Activated CD4-positive, alpha-beta T cell treated with anti-CD3 and anti-CD28 coated beads, Interleukin-2, Interleukin-6, amounts not matched to agents 100 ng/mL and 50 ng/mL, durations not matched to agents 16 hours and 8 hours (primary cell): ENCODE measurements at regions not wholly inside any gene's neighbourhood (a gene's known extent, or its start where the extent isn't known, plus 50 kb on each side); places are given as distances from the start of the nearest gene placed in this dataset.

Source experiments
- DNase-seq: peaks from one replicate; pipeline ENCODE4 v3.0.0-alpha.2; 2020

DNA sequence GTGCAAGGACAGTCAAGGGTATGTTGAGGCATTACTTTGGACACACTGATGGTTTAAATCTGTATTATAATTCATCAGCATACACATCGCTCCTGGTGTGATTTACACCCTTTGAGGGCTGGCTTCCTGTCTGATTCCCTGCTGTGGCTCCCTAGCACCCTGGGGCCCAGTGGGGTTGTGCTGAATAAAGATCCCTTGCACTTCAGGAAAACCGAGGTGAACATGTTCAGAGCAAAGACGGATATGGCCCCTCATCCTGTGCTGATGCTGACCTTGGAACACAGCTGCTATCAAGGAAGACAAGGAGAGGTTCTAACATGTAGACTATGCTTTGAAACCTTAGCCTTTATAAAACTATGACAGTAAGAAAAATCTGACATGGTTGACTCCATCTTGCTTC lies 84.6 kb upstream of the UNC5B start:
- DNase-seq = no peak

DNA sequence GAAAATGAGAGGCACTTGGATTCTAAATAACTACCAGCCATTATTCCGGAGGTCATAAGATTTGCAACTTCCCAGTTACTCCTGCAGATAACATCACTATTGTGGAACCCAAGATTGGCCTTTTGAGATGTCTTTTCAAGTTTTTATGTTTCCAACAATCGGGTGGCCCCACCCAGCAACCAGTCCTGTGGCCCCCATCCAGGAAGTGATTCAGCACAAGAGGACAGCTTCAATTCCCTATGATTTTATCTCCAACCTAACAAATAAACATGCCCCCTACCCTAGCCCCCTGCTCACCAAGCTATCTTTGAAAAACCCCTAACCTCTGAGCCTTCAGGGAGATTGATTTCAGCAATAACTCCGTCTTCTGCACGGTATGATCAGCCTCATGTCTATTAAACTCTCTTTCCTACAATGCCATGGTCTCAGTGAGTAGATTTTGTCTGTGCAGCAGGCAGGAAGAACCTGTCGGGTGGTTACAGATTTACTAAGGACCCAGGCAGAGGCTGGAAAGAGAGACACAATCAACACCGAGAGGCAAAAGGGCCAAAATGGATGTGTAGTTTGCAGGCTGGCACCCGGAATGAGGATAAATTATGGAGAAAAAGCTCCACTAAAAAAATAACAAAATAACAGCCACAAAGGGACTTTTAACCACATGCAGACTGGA lies 83.9 kb upstream of the UNC5B start:
- no peak for DNase-seq

DNA sequence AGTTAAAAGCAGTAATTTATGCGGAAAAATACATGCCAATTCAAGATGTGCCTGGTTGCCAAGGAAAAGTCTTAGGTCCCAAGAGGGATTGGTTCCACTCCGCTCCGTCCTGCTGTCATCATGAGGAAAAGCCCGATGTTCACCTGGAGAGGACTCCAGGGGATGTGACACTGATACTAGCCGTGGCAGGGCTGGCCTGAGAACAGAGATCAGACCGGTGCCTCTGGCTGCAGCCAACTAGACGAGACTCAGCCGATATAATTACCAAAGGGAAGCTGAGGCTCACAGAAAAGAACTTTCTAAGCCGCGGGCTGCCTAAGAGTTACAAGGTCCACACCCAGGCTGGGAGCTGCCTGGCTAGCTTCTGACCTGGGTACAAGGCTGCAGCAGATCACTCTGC lies 81.3 kb upstream of the UNC5B start:
- no peak for DNase-seq

DNA sequence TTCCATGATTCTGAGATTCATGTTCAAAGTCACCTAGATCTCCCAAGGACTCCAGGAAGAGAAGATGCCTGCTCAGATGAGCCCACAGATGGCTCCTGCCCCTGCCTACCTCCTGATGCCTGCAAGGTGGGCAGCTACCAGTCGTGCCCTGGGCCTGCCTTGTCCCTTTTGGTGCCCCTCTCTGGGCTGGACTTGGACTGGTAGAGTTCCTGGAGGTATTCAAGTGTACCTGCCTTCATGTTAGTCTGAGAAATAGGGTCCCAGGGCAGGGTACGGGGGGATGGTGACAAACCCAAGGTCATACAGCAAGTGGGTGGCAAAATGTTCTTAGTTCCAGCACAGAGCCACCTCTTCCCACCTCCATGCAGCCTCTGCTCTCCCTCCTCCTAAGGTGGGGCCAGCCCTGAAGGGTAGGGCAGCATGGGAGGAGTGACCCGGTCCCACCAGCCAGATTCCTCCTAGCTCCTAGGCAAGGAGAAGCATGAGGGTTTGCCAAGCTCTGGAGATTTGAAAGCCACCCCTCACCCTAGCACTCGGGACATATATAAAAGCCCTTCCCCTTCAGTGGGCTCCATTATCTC lies 80.8 kb upstream of the UNC5B start:
- no peak for DNase-seq

DNA sequence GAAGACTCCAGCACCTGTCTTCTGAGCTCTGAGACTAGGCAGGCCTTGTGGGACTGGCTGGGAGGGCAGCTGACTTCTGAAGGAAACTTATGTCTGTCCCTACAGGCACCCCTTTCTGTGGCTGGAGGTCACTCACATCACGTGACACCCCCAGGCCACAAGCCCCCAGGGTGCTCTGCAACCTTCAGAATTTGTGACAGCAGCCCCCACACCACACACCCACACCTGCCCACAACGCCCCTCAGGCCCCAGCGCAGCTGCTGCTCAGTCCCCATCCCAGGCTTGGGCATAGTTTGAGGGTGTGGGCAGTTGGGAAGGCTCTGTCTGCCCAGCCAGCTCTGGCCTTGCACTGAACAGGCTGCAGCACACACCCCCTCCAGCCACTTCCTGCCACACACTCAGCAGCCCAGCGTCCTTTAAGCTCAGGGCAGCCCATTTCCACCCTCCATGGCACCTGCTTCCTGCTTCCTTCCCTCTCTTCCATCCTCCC lies 80.0 kb upstream of the UNC5B start:
- DNase-seq = no peak

DNA sequence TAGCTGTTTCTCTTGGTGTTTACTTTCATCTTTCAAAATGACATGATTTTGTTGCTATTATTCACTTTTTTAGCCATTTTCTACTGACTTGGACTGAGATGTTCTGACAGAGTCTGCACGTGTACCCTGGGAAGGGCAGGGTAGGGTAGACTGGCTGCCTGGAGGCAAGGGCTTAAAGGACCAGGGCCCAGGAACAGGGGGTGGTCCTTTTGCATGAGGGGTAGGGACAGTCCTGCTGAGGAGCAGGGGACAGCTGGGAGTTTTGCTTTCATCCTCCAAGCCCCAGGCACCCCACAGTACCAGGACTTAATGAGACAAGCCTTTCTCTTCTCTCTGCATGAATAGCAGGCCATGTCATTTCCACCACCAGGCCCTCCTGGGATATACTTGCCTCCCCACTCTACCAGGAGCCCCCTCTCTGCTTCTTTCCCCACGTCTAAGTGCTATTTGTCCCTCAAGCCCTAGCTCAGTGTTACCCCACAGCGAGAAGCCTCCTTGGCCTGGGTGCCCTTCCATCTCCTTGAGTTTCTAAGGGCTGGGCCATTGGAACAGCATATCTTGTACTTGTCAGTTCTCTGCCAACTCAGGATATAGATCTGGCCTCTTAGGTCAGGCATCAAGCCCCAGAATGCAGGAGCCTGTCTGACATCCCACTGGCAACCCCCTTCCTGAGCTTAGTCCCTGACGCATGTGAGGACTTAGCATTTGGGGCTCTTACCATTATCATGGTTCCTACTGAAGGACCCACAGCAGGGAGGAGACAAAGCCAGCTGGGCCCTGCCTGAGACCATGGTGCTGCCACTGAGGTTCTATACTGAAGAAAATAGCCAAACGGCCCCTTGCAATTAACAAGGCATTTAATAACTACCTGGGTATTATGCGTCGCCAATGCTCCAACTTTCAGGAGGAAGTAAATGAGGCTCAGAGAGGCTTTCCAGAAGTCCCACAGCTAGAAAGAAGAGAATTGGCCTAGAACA lies 78.4 kb upstream of the UNC5B start:
- no peak for DNase-seq

DNA sequence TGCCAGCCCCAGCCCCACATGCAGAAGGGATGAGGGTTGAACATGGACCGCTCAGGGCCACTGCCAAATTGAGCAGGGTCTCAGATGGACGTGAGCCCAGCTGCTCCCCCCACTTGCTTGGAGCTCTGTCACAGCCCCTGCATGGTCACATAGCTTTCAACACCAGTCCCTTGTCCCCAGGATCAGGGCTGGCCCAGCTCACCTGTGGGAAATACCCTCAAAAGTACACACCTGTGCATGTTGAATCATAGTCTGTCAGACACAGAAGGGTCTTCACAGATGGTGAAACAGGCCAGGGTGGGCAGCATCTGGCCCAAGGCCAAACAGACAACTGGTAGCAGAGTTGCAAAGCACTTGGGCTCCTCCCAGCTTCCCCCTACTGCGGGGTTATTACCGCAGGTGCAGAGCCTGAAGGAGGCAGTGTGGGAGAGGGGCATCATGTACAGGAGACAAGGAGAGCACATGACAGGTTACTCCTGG lies 77.6 kb upstream of the UNC5B start:
- DNase-seq = no peak

DNA sequence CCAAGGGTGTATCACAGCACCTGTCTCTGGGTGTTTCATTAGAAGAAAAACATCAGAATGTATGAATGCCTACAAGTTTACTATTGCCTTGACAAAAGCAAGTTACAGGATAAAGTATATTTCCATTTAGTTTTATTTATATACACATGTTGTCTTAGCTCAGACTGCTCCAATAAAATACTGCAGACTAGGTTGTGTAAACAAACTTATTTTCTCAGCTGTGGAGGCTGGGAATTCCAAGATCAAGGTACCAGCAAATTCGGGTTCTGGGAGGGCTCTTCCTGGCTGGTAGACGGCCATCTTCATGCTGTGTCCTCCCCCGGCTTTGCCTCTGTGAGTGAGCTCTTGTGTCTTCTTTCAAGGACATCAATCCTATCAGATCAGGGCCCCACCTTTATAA lies 77.1 kb upstream of the UNC5B start:
- no peak for DNase-seq

DNA sequence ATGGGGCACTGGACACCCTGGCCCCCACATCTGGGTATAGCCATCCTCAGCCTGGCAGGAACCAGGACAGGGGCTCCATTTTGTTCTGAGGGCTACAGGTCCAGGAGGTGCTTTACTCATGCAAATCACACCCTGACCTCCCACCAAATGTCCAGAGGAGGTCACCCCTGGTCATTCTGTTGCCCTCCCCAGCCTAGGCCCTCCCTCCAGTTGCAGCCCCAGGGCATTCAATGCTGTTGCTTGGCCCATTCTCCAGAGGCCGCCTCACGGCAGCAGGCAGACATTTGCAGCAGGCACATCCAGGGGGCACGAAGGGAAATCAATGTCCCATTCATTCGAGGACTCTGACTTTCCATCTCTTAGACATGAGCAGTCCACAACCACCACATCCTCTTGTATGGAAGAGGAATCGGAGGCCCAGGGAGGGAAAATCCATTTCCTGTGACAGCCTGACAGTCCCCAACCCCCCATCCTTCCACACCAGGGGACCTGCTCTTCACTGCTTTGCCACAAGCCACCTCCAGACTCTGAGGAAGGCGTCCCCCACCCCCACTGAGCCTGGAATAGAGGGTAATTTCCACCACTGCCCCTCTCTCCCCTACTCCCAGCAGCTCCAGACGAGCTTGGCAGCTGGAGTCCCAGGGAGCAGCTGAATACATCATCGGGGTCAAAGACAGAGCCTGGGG lies 76.2 kb upstream of the UNC5B start:
- DNase-seq = no peak

DNA sequence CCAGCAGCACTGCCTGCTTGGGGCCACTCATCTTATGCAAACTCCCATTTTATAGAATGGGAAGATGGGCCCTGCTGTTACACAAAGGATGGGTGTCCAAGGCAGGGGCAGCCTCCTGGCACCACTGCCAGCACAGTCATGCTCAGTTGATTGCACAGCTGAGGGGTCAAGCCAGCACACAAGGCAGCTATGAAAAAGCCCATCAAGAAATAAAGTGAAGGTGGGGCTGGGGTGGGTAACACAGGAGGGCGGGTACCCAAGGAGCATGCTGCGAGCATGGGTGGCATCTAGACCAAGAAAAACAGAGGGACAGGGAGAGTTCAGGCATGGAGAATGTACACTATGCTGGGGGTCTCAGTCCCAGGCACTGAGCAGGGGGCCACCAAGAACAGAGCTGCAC lies 74.7 kb upstream of the UNC5B start:
- DNase-seq = no peak

DNA sequence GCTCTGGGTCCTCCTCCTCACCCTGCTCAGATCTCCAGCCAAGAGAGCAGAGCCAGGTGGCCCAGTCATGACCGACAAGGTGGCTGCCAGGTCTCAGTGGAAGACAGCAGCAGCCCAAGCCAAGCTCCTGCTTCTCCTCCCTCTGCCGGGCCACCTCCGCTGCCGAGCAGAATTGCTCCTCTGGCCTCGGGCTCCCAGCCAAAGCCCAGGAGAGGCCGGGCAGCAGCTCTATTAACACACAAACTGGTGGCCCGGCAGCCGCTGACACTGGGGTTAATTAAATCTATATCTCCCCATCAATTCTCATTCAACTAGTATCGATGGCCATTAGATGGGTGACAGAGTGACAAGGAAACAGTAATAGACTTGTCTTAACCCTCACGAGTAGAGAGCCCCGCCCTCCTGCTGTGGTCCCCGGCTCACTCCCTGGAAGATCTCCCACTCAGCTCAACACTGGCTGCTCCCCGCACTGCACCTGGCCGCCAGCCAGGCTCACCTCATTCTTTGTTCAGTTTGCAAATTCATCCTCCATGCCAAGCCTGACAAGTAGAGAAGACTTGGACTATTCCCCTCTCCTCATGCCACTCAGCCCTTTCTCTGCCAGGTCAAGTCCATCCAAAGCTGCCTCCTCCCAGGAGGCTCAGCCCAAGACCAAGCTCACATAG lies 74.1 kb upstream of the UNC5B start:
- DNase-seq = no peak

DNA sequence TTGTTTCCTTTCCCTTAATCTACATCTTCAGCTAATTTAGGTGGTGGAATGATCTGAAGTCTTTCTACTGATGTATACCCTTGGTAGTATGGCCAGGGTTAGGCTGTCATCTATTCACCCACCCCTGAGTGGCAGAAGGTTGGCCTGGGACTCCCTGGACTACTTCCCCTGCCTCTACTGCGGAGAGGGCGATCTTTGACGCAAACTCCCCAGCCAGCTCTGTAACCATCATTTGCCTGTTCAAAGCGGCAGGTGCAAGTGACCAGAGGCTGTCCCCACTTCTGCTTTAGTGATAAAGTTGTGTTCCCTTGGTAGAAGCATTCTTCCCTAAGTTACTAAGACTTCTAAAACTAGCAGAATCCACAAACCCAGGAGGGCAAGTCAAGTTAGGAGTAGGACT lies 70.8 kb upstream of the UNC5B start:
- DNase-seq = no peak

DNA sequence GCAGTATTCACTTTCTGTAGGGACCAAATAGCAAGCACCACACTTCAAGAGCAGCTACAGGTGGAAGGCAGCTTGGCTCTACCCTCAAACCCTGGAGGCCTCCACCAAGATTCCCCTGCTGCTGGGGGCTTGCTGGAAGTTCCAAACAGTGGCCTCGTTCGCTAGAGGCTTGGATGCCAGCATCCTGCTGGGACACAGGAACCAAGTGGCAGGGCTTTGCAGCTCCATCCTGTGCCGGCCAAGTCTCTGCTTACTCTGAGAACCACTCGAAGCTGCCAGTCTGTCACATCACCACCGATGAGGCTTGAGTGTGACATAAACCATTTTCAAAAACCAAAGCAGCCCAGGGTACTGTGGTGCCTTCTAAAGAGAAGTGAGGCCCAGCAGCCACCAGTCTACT lies 69.2 kb upstream of the UNC5B start:
- DNase-seq = no peak

DNA sequence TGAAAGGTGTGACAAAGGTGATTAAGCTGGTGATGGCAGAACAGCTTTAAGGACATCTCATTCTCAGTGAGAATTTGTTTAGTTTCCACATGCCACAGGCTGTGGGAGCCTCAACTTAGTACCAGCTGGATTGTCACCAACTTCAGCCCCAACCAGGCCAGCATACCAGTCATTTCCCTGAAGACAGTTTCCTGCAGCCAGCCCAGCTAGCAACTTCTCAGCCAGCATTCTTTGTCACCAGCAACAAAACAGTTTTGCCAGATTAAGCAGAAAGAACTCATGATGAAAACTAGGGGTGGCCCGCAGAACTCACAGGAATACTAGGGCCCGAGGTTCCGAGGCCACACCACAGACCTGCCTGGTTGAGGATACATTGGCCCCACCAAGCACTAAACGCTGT lies 68.8 kb upstream of the UNC5B start:
- DNase-seq = no peak

DNA sequence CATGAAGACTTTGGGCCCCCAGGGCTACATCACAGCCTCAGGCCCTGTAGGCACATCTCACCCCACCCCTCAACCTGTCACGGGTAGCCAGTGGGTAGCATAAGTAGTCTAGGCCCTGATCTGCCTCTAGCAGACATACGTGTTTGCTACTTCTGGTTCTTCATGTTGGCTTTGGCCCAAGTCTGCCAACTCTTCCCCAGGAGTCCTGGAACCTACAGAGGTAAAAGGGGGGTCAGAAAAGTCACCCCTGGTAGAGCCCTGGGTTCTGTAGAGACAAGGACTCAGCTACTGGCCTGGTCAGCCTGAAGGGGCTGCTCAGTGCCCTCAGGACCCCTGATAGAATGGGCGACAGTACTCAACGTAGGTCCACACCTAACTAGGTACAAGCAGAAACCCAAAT lies 67.5 kb upstream of the UNC5B start:
- DNase-seq = no peak

DNA sequence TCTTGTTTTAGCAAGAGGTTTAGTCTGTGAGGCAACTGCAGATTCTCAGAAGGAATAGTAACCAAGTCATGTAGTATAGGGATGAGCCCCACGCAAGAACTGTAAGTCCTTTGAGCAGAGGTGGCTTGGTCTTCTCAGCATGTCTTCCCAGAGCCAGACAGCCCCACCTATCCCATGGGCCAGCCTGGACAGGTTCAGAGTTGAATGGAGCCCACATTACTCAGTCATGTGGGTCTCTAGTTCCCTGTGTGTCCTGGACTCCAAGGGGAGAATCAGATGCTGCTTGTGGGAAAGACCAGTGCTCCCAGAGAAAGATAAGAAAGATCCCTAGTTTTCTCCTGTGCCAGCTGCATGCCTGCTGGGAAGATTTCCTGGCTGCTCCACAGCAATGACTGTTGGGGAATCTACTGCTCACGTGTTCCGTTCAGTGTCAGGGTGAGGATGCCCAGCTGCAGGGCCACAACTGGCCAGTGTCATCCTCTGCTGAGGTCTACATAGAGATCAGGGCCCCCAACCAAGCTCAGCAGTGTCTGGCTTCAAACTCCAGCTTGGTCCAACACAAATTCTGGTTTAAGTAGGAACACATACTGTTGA lies 66.9 kb upstream of the UNC5B start:
- no peak for DNase-seq

DNA sequence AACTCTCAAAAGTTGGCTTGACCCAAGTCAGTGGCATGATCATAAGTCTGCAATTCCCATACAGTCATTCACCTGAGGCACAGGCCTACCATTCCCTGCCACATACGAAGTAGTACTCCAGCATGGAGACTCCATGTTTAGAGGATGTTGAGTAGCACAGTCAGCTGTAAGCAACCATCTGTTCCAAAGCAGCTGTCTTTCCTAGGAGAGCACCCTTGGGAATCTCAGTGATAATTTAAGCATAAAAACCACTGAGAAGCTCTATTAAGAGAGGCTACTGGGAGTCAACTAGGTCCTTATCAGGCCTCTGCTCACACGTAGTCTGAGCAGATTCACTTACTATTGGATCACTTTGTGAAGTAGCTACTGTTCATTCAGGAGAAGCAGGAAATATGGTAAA lies 61.6 kb upstream of the UNC5B start:
- no peak for DNase-seq

DNA sequence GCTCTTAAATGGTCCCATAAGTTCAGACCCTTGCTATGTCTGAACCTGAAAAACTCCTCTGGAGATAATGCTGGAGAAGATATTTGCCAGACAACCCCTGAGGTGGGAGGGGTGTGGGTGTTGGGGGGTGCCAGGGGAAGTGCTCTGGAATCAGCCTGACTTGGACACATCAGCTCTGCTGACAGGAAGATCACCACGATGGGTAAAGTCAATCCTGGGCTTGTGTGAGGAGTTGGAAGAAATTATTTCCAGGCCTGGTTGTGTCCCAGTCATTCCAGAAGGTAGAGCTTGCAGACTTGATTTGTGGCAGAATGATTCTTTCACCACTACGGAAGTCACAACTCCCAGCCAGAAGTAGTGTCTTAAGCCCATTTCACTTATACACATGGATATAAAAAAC lies 60.3 kb upstream of the UNC5B start:
- DNase-seq = no peak

DNA sequence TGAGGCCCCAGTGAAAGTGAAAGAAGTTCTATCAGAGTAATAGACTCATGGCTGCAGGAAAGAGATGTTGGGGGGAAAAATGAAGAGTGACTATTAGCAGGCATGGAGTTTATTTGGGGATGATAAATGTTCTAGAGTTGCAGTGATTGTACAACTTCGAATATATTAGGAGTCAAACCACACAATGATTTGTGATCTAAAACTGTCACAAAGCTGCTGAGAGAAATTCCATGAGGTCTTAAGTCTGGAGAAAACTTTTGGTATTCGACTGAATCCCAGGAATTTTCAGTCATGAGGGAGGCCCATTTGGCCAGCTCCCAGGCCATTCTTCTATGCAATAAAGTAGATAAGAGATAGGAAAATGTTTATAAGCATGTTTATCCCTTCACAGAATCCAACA lies 55.9 kb upstream of the UNC5B start:
- DNase-seq = no peak

DNA sequence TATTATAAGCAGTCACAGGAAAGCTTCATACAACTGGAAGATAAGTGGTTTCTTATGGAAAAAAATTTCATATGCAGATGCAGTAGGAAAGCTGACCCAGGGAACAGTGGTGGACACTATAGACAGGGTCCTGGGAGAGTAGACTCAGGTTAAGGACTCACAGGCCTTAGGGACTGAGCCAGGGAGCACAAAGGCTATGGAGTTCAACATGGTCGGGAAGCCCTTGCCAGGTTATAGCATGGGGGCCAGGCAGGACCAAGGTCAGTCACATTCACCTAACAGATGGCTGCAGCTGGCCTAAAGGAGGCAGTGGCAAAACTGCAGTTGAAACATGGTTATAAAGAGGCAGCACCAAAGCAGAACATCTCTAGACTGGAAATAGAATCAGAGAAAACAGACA lies 54.9 kb upstream of the UNC5B start:
- no peak for DNase-seq

DNA sequence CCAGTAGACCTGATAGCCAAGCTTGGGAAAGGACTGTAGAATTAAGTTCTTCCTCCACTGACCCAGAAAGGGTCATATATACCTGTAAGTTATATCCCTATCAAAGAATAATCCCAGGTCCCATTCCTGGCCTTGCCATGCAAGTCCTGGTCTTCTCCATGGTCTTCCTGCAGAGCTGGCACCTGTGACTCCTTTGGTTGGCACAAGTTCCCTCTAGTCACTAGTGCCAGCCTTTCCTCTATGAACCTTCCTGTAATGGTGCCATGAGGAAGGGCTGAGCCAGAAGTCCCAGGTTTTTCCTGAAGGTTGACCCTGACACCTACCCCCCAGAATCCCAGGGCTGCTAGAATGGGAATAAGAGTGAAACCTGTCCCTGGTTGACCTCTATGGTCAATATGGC lies 54.1 kb upstream of the UNC5B start:
- no peak for DNase-seq

DNA sequence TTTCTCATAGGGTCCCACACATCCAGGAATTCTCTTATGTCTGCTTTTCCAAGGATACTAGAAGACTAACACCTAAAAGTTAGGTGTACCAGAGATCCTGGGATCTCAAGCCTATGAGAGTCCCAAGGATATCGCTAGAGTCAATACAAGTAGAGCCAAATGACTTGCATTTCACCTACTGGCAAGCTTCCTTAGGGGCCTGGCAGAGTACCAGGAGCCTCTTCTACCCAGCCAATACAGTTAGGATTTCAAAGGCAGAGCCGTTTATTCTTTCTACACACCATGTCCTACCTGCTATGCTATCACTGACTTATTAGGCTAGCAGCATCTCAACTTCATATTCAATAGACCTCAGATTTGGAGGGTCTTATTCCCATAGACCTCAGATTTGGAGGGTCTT lies 53.5 kb upstream of the UNC5B start:
- DNase-seq = no peak
